ENCODE measurements at regions not wholly inside any gene's neighbourhood (a gene's known extent, or its start where the extent isn't known, plus 50 kb on each side); places are given as distances from the start of the nearest gene placed in this dataset.

DNA sequence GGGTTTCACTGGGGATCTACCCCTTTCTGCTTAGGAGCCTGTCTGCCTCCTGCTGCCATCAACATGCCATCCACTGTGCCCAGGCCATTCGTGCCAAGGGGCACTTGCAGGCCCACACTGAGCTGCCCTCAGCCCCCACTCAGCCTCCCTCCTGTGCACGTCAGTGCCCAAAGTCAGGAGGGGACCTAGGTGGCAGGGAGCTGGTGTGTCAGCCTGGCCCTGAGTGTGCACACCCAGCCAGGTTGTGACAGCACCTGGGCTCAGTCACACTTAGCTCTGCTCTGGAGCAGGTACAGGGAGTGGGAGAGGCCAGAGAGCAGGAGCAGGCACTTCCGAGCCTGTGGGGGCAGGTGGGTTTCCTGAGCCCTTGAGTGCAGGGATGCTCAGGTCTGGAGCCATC is 63.6 kb upstream of the SYNCRIP start:
- no peak for ATAC-seq
- no peaks in the 10 kb centered on the region for H3K27me3 ChIP-seq
- WGBS, 2 donors (ENCODE audit: low coverage in 1 of 2), result no CpG with 5 or more reads among the region's 3 CpGs

DNA sequence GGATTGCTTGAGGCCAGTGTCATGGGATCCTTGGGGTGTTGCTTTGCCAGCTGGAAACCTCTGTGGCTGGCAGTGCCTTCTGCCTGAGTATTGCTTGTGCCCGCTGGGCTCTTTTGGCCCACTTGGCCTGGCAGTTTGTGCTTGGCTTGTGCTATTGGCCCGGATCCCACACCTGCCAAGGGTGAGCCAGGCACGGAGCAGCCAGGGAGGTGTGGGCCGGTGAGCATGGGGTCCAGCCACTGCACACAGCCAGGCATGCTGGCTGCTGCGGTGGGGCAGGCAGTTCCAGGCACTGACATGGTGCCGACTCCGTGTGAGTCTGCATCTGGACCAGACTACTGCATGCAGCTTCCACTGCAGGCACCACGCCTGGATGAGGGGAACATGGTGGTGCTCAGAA is 62.5 kb upstream of the SYNCRIP start:
- no peaks in the 10 kb centered on the region for H3K27me3 ChIP-seq
- 88 to 100% methylated on average over 3 to 4 of the region's 8 CpGs for WGBS, 2 donors (ENCODE audit: low coverage in 1 of 2)
- ATAC-seq, result no peak
- H3K9me3 ChIP-seq, result no peaks in the 10 kb centered on the region
- no peaks in the 10 kb centered on the region for H3K36me3 ChIP-seq
- H3K4me1 ChIP-seq, result no peaks in the 10 kb centered on the region
- TF ChIP-seq EP300 (IDR thresholded peaks at IDR 0.05) (no peak), POLR2AphosphoS5 (IDR thresholded peaks at IDR 0.05) (no peak), POLR2A (IDR thresholded peaks at IDR 0.05) (no peak)
- TF ChIP-seq, protein P1, sequence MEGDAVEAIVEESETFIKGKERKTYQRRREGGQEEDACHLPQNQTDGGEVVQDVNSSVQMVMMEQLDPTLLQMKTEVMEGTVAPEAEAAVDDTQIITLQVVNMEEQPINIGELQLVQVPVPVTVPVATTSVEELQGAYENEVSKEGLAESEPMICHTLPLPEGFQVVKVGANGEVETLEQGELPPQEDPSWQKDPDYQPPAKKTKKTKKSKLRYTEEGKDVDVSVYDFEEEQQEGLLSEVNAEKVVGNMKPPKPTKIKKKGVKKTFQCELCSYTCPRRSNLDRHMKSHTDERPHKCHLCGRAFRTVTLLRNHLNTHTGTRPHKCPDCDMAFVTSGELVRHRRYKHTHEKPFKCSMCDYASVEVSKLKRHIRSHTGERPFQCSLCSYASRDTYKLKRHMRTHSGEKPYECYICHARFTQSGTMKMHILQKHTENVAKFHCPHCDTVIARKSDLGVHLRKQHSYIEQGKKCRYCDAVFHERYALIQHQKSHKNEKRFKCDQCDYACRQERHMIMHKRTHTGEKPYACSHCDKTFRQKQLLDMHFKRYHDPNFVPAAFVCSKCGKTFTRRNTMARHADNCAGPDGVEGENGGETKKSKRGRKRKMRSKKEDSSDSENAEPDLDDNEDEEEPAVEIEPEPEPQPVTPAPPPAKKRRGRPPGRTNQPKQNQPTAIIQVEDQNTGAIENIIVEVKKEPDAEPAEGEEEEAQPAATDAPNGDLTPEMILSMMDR (IDR thresholded peaks at IDR 0.05), result no peak
- no peak overlapping the region for H3K27ac ChIP-seq
- H3K4me3 ChIP-seq, result no peak overlapping the region

More for the DNA sequence above, 63.6 kb upstream of the SYNCRIP start:
- Histone ChIP-seq H3K27ac (no peak overlapping the region), H3K4me3 (no peak overlapping the region), H3K36me3 (no peaks in the 10 kb centered on the region), H3K9me3 (no peaks in the 10 kb centered on the region), H3K4me1 (no peaks in the 10 kb centered on the region)
- TF ChIP-seq POLR2A (IDR thresholded peaks at IDR 0.05) (no peak), POLR2AphosphoS5 (IDR thresholded peaks at IDR 0.05) (no peak), EP300 (IDR thresholded peaks at IDR 0.05) (no peak)
- TF ChIP-seq, protein P1 (IDR thresholded peaks at IDR 0.05), result no peak

DNA sequence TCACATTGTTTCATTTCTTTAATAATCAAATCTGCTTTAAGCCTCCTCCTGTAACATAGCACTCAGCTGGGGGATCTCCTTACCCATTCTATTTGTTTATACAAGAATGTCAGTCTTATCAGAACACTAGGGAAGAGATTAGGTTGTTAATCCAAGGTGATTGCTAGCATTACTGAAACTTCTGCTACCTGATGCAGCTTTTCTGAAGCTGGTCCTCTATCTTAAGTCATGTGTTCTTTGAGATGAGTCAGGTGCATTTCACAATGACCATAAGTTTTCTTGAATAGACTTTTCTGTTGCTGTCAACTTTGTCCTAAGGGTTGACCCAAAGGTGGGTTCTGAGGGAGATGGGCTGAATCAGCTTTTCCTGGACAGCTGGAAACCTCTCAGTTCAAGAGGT is 60.7 kb upstream of the SYNCRIP start:
- no peak for ATAC-seq
- Histone ChIP-seq H3K27ac (no peak overlapping the region), H3K9me3 (no peaks in the 10 kb centered on the region), H3K4me3 (no peak overlapping the region), H3K4me1 (no peaks in the 10 kb centered on the region), H3K36me3 (no peaks in the 10 kb centered on the region), H3K27me3 (no peaks in the 10 kb centered on the region)
- no peak for TF ChIP-seq EP300 (IDR thresholded peaks at IDR 0.05)
- no peak for TF ChIP-seq POLR2AphosphoS5 (IDR thresholded peaks at IDR 0.05)
- TF ChIP-seq, protein P1 (IDR thresholded peaks at IDR 0.05), result no peak
- TF ChIP-seq POLR2A (IDR thresholded peaks at IDR 0.05), result no peak

Small RNA genes in the stretch of these regions (small RNA-seq; reads per million reads assigned to genes)
- gene RF00019, result 0 reads per million in 4 donors
- 0 to 0.13 (median 0) reads per million in 4 donors for gene RN7SL643P
- 0 reads per million in 4 donors for gene RNU4-12P
- gene RNU4-72P, result 0 reads per million in 4 donors
- gene SMIM11P1, result 0 reads per million in 4 donors
